ENCODE measurements at regions not wholly inside any gene's neighbourhood (a gene's known extent, or its start where the extent isn't known, plus 50 kb on each side); places are given as distances from the start of the nearest gene placed in this dataset.

GRCh38 chr3:89046661-89047060, 60.8 kb upstream of the EPHA3 start:
- no peaks in the 10 kb centered on the region for H3K79me1 ChIP-seq (ENCODE audit: low read depth, low read length)
- DNase-seq (ENCODE audit: low read depth in 1 of 2, low spot score in 2 of 2): no peak
- no peak overlapping the region for H2BK5ac ChIP-seq (ENCODE audit: low read depth, low read length)
- H3K56ac ChIP-seq (replicated peaks; ENCODE audit: insufficient read length, low read depth, low read length): no peak overlapping the region
- H3K4me1 ChIP-seq (replicated peaks in 1 of 4; ENCODE audit: control insufficient read depth in 3 of 4, insufficient read depth in 4 of 4, low read length in 3 of 4): no peaks in the 10 kb centered on the region; a peak in 2 of 7 replicates
- no peak overlapping the region for H2BK12ac ChIP-seq (ENCODE audit: low read depth, low read length)
- H3K36me3 ChIP-seq (ENCODE audit: control insufficient read depth in 2 of 4, insufficient read depth in 4 of 4, low read length in 3 of 4): no peaks in the 10 kb centered on the region
- 83% methylated on average over 1 of the region's 1 CpG; no CpG with 5 or more reads in 1 of the 2 experiments for WGBS, 2 experiments (ENCODE audit: extremely low coverage in 1 of 2, insufficient coverage in 1 of 2, insufficient read length in 1 of 2, insufficient replicate concordance in 2 of 2, low coverage in 1 of 2, low lambda C conversion rate in 2 of 2, missing lambda C conversion rate in 1 of 2)
- no peak overlapping the region for H2BK20ac ChIP-seq (ENCODE audit: low read length)
- H4K20me1 ChIP-seq (replicated peaks in 1 of 2; ENCODE audit: control insufficient read depth in 1 of 2, insufficient read depth in 2 of 2, low read length in 2 of 2): no peaks in the 10 kb centered on the region
- H2AK5ac ChIP-seq (ENCODE audit: low read depth, low read length): no peak overlapping the region
- H3K23ac ChIP-seq (ENCODE audit: insufficient read length): no peak overlapping the region
- no peak overlapping the region for H3K14ac ChIP-seq (ENCODE audit: insufficient read length)
- H3K4ac ChIP-seq (replicated peaks; ENCODE audit: insufficient read length, low read depth, low read length): no peak overlapping the region
- peaks cover 0 to 1% (median 0%) of the 10 kb centered on the region in 4 experiments; a peak in 1 of 7 replicates for H3K27me3 ChIP-seq (replicated peaks in 1 of 4; ENCODE audit: control insufficient read depth in 3 of 4, extremely low read depth in 1 of 4, insufficient read depth in 3 of 4, low read length in 3 of 4)
- H4K8ac ChIP-seq (ENCODE audit: extremely low read depth, insufficient read depth, low read length): no peak overlapping the region
- POLR2A ChIA-PET (ENCODE audit: partially characterized antibody): interaction anchor here (0.6 kb wide), 1 partner anchor 245 kb away, joined by 3 read pairs; no protein-coding TSS in a partner anchor
- no peak for FAIRE-seq
- no peak overlapping the region for H3K9ac ChIP-seq (replicated peaks in 1 of 4; ENCODE audit: extremely low read depth in 1 of 4, low read depth in 3 of 4, low read length in 3 of 4)
- no peaks in the 10 kb centered on the region for H3K9me3 ChIP-seq (ENCODE audit: insufficient read depth in 2 of 2, low read depth in 1 of 2, low read length in 1 of 2)
- CTCF ChIA-PET (ENCODE audit: partially characterized antibody): interaction anchor here (0.6 kb wide), 1 partner anchor 305 kb away, joined by 4 read pairs; no protein-coding TSS in a partner anchor
- H3K27ac ChIP-seq (ENCODE audit: low read depth, low read length): no peak overlapping the region
- no peak overlapping the region; a peak in 1 of 4 replicates for H3K4me2 ChIP-seq (ENCODE audit: insufficient read depth in 1 of 2, low read depth in 2 of 2, low read length in 2 of 2)
- H3K4me3 ChIP-seq (ENCODE audit: extremely low read depth in 1 of 4, insufficient read depth in 2 of 4, low read depth in 3 of 4, low read length in 4 of 4): no peak overlapping the region
- H3K79me2 ChIP-seq (ENCODE audit: control insufficient read depth in 1 of 2, insufficient read depth in 2 of 2, low read length in 2 of 2): no peaks in the 10 kb centered on the region
- H4K5ac ChIP-seq (ENCODE audit: insufficient read length, low read depth, low read length): no peak overlapping the region
- no peak overlapping the region for H2BK120ac ChIP-seq (replicated peaks; ENCODE audit: low read depth, low read length)
- H4K91ac ChIP-seq (replicated peaks; ENCODE audit: insufficient read length, low read length): no peak overlapping the region
- H2BK15ac ChIP-seq (ENCODE audit: low read length): no peak overlapping the region
- no peaks in the 10 kb centered on the region for H3K23me2 ChIP-seq (ENCODE audit: low read depth, low read length)
- no peak for TF ChIP-seq SAP30 (IDR thresholded peaks at IDR 0.05; ENCODE audit: insufficient read depth, insufficient replicate concordance, low read length)
- TF ChIP-seq SP1 (IDR thresholded peaks at IDR 0.05; ENCODE audit: low read depth, low read length): no peak
- TF ChIP-seq ATF3 (IDR thresholded peaks at IDR 0.05; ENCODE audit: insufficient read depth, low read depth, low read length): no peak
- TF ChIP-seq TBP (IDR thresholded peaks at IDR 0.05; ENCODE audit: low read depth, low read length): no peak
- TF ChIP-seq SP2 (IDR thresholded peaks at IDR 0.05; ENCODE audit: low read length): no peak
- TF ChIP-seq RBBP5 (IDR thresholded peaks at IDR 0.05; ENCODE audit: borderline replicate concordance, low read depth, low read length): no peak
- peak overlapping the region; percentile 61; the same call in 1 of the 2 replicates for H2AFZ ChIP-seq (ENCODE audit: low read length)
- no peak overlapping the region for H3K18ac ChIP-seq (ENCODE audit: extremely low read depth, low read length)

All from H1 (cell line).